Upper lobe of left lung (tissue), 4 donors: ENCODE measurements at regions not wholly inside any gene's neighbourhood (a gene's known extent, or its start where the extent isn't known, plus 50 kb on each side); places are given as distances from the start of the nearest gene placed in this dataset.

Experiments
- EP300 ChIP-seq, 4 donors: sonication (generic); formaldehyde crosslinking; IDR thresholded peaks; one replicate each; pipeline ENCODE4 v1.5.1; 2017; ENCODE audit warnings: antibody characterized with exemption in 4 of 4, control low read depth in 2 of 4
- TF ChIP-seq, protein P1 (sequence below), 6 experiments: fragments of 450-650 bp in 4 of 6; fragments of 200-600 bp in 2 of 6; sonication (generic) in 2 of 6; IDR thresholded peaks; one replicate each; pipeline ENCODE4 v1.5.1; 2016 to 2019; ENCODE audit warnings: antibody characterized with exemption in 6 of 6

DNA sequence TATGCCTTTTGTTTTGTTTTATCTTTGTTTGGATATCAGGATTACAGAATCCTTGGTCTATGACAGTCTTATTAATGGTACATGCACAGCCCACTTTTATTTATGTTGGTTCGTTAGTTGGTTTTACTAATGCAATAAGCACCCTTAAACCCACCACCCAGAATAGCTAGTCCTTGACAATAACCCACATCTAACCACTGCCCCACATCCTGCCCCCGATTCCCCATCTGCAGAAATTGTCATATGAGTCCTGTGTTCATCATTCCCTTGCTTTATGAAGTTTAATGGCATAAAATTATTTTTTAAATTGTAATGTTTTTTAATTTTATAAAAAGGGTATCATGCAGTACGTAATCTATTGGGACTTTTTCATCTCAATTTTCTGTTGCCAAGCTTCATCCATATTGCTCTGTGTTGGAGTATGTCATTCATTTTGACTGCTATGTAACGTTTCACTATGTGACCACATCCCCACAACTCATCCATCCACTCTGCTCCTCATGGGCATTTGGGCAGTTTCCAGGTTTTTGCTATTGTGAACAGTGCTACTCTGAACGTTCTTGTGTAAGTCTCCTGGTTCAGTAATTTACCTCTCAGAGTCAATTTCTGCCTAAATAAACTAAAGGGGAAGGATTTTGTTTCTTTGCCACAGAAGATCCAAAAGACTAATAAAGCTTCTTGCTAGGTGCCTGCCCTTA lies 150.4 kb downstream of the MRPL14 start:
- TF ChIP-seq, protein P1, sequence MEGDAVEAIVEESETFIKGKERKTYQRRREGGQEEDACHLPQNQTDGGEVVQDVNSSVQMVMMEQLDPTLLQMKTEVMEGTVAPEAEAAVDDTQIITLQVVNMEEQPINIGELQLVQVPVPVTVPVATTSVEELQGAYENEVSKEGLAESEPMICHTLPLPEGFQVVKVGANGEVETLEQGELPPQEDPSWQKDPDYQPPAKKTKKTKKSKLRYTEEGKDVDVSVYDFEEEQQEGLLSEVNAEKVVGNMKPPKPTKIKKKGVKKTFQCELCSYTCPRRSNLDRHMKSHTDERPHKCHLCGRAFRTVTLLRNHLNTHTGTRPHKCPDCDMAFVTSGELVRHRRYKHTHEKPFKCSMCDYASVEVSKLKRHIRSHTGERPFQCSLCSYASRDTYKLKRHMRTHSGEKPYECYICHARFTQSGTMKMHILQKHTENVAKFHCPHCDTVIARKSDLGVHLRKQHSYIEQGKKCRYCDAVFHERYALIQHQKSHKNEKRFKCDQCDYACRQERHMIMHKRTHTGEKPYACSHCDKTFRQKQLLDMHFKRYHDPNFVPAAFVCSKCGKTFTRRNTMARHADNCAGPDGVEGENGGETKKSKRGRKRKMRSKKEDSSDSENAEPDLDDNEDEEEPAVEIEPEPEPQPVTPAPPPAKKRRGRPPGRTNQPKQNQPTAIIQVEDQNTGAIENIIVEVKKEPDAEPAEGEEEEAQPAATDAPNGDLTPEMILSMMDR (IDR thresholded peaks at IDR 0.05) = no peak
- no peak for TF ChIP-seq EP300 (IDR thresholded peaks at IDR 0.05)
